WI38 (cell line): ENCODE measurements at regions not wholly inside any gene's neighbourhood (a gene's known extent, or its start where the extent isn't known, plus 50 kb on each side); places are given as distances from the start of the nearest gene placed in this dataset.

ENCODE experiments used
- H3K4me3 ChIP-seq: 2 replicates; pipeline ENCODE4 v1.5.1; 2011; ENCODE audit warnings: low read depth, mild to moderate bottlenecking, control low read depth, low read length
- CTCF ChIP-seq: IDR thresholded peaks from 2 replicates; pipeline ENCODE4 v1.5.1; 2012; ENCODE audit warnings: low read depth, mild to moderate bottlenecking, control low read depth, low read length

GRCh38 chr6:78268591-78269452 lies 598.5 kb upstream of the IRAK1BP1 start:
- H3K4me3 ChIP-seq: no peak overlapping the region
- TF ChIP-seq CTCF: no peak

GRCh38 chr6:78300885-78301284 lies 566.5 kb upstream of the IRAK1BP1 start:
- TF ChIP-seq CTCF: no peak
- H3K4me3 ChIP-seq: no peak overlapping the region

GRCh38 chr6:78302411-78302810 lies 564.9 kb upstream of the IRAK1BP1 start:
- H3K4me3 ChIP-seq: no peak overlapping the region
- no peak for TF ChIP-seq CTCF

- no peak overlapping the region for H3K4me3 ChIP-seq
- TF ChIP-seq CTCF: no peak
Observed at GRCh38 chr6:78308025-78308424, 559.3 kb upstream of the IRAK1BP1 start.

GRCh38 chr6:78322068-78322845 lies 545.1 kb upstream of the IRAK1BP1 start:
- TF ChIP-seq CTCF: no peak
- H3K4me3 ChIP-seq: no peak overlapping the region

GRCh38 chr6:78324213-78324612 lies 543.1 kb upstream of the IRAK1BP1 start:
- no peak overlapping the region for H3K4me3 ChIP-seq
- TF ChIP-seq CTCF: no peak

- H3K4me3 ChIP-seq: no peak overlapping the region
- no peak for TF ChIP-seq CTCF
Observed at GRCh38 chr6:78340755-78341154, 526.6 kb upstream of the IRAK1BP1 start.
